H7 (cell line): ENCODE measurements at regions not wholly inside any gene's neighbourhood (a gene's known extent, or its start where the extent isn't known, plus 50 kb on each side); places are given as distances from the start of the nearest gene placed in this dataset.

ENCODE experiments used
- DNase-seq: peaks from one replicate; pipeline ENCODE4 v3.0.0; 2012
- H3K27me3 ChIP-seq: 2 replicates; pipeline ENCODE4 v1.6.0; 2011; ENCODE audit warnings: mild to moderate bottlenecking, low read length; ENCODE audit not compliant: control insufficient read depth, insufficient read depth
- H3K36me3 ChIP-seq: replicated peaks from 2 replicates; pipeline ENCODE4 v1.5.1; 2011; ENCODE audit warnings: low read length; ENCODE audit not compliant: control insufficient read depth, insufficient read depth
- H3K4me3 ChIP-seq: 2 replicates; pipeline ENCODE4 v1.5.1; 2011; ENCODE audit warnings: low read depth, mild to moderate bottlenecking, control low read depth, low read length, moderate library complexity; ENCODE audit not compliant: insufficient read depth

- no peaks in the 10 kb centered on the region for H3K36me3 ChIP-seq
- H3K4me3 ChIP-seq, result no peak overlapping the region
- DNase-seq, result no peak
- no peaks in the 10 kb centered on the region for H3K27me3 ChIP-seq
Observed at GRCh38 chr18:55024564-55024963, 65.3 kb upstream of the CCDC68 start.

GRCh38 chr18:55018602-55019001 lies 59.3 kb upstream of the CCDC68 start:
- DNase-seq, result no peak

GRCh38 chr18:55014095-55014494 lies 54.8 kb upstream of the CCDC68 start:
- Histone ChIP-seq H3K27me3 (no peaks in the 10 kb centered on the region), H3K36me3 (no peaks in the 10 kb centered on the region), H3K4me3 (no peak overlapping the region)
- DNase-seq, result no peak

More at GRCh38 chr18:55018602-55019001, 59.3 kb upstream of the CCDC68 start:
- H3K27me3 ChIP-seq, result no peaks in the 10 kb centered on the region
- no peaks in the 10 kb centered on the region for H3K36me3 ChIP-seq
- H3K4me3 ChIP-seq, result no peak overlapping the region

GRCh38 chr18:55013685-55014084 lies 54.4 kb upstream of the CCDC68 start:
- Histone ChIP-seq H3K27me3 (no peaks in the 10 kb centered on the region), H3K4me3 (no peak overlapping the region), H3K36me3 (no peaks in the 10 kb centered on the region)
- no peak for DNase-seq

- H3K36me3 ChIP-seq, result no peaks in the 10 kb centered on the region
- no peak overlapping the region for H3K4me3 ChIP-seq
- no peak for DNase-seq
- H3K27me3 ChIP-seq, result no peaks in the 10 kb centered on the region
Observed at GRCh38 chr18:55013086-55013485, 53.8 kb upstream of the CCDC68 start.

GRCh38 chr18:55012008-55012407 lies 52.7 kb upstream of the CCDC68 start:
- DNase-seq, result no peak
- Histone ChIP-seq H3K36me3 (no peaks in the 10 kb centered on the region), H3K27me3 (no peaks in the 10 kb centered on the region), H3K4me3 (no peak overlapping the region)
